ENCODE measurements at regions not wholly inside any gene's neighbourhood (a gene's known extent, or its start where the extent isn't known, plus 50 kb on each side); places are given as distances from the start of the nearest gene placed in this dataset.

DNA sequence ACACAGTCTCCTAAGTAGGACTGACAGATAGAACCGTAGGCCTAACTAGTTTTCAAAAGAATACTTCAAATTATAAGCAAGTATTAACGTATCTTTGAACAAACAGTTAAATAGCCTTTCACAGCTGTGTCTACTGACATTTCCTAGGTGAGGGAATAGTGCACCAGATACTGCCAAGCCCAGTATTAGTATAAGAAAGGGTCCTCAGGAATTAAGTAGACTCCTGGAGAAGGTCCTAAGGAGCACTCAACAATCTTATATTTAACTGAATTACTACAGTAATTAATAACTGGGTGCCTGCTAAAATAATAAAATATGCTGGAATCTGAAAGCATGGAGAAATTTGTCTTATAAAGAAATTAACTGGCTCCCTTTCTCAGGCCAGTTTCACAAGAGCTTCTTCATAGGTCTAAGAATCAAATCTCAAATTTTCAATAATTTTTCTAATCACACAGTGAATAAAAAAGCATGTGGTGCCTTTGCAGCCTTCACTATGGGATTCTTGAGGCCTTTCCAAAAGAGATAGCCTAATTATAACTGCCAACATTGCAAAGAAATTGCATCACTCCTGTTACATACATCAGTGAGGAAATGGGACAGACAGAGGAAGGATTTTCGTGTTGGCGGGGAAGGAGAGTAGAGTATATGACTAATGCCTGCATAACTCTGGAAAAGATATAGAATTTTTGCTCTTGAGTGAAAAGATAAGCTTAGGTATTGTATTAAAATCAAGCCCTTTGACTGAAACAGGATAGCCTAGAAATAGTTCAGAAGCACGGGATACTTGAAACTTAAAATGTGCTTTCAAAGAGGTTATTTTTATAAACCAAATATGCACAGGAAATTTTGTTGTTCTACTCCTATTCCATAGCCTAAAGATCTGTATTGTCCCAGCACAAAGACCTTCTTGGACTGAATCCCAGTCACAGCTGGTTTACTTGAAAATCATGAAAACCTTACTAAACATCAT lies 228.6 kb upstream of the STK17B start:
- TF ChIP-seq EP300 (IDR thresholded peaks at IDR 0.05) (no peak), POLR2A (IDR thresholded peaks at IDR 0.05) (no peak)
- TF ChIP-seq, protein P1, sequence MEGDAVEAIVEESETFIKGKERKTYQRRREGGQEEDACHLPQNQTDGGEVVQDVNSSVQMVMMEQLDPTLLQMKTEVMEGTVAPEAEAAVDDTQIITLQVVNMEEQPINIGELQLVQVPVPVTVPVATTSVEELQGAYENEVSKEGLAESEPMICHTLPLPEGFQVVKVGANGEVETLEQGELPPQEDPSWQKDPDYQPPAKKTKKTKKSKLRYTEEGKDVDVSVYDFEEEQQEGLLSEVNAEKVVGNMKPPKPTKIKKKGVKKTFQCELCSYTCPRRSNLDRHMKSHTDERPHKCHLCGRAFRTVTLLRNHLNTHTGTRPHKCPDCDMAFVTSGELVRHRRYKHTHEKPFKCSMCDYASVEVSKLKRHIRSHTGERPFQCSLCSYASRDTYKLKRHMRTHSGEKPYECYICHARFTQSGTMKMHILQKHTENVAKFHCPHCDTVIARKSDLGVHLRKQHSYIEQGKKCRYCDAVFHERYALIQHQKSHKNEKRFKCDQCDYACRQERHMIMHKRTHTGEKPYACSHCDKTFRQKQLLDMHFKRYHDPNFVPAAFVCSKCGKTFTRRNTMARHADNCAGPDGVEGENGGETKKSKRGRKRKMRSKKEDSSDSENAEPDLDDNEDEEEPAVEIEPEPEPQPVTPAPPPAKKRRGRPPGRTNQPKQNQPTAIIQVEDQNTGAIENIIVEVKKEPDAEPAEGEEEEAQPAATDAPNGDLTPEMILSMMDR (IDR thresholded peaks at IDR 0.05) = no peak

Data from ovary (tissue), 3 donors.